SK-N-SH treated with all-trans-retinoic acid at 6 μM for 48 hours (cell line): ENCODE measurements at regions not wholly inside any gene's neighbourhood (a gene's known extent, or its start where the extent isn't known, plus 50 kb on each side); places are given as distances from the start of the nearest gene placed in this dataset.

Experiments
- ATAC-seq: fragments of 200-7000 bp; cut with Tn5 transposase; 3 replicates; pipeline ENCODE4 v1.9.1; 2020; ENCODE audit warnings: mild to moderate bottlenecking, moderate library complexity
- BACH2 ChIP-seq: fragments of 250-450 bp; sonication (Bioruptor Pico); IDR thresholded peaks from 2 replicates; pipeline ENCODE4 v1.9.0; 2021; ENCODE audit warnings: mild to moderate bottlenecking, borderline replicate concordance
- ESRRG ChIP-seq: fragments of 250-450 bp; sonication (Bioruptor Pico); IDR thresholded peaks from 2 replicates; pipeline ENCODE4 v1.6.1; 2021; ENCODE audit warnings: mild to moderate bottlenecking
- GLIS3 ChIP-seq: fragments of 250-450 bp; sonication (Bioruptor Pico); IDR thresholded peaks from 2 replicates; pipeline ENCODE4 v1.5.0; 2020; ENCODE audit warnings: mild to moderate bottlenecking, moderate library complexity
- ISL1 ChIP-seq: fragments of 250-450 bp; sonication (Bioruptor Pico); IDR thresholded peaks from 2 replicates; pipeline ENCODE4 v2.1.2; 2022; ENCODE audit warnings: mild to moderate bottlenecking, moderate library complexity
- OSR1 ChIP-seq: fragments of 250-450 bp; sonication (Bioruptor Pico); IDR thresholded peaks from 2 replicates; pipeline ENCODE4 v1.8.0; 2022; ENCODE audit warnings: moderate library complexity, mild to moderate bottlenecking, inconsistent platforms
- PPARA ChIP-seq: fragments of 250-450 bp; sonication (Bioruptor Pico); IDR thresholded peaks from 2 replicates; pipeline ENCODE4 v1.5.0; 2020; ENCODE audit warnings: mild to moderate bottlenecking, borderline replicate concordance
- RARB ChIP-seq: fragments of 250-450 bp; sonication (Bioruptor Pico); IDR thresholded peaks from 2 replicates; pipeline ENCODE4 v1.8.0; 2021; ENCODE audit warnings: mild to moderate bottlenecking, moderate library complexity
- SNAI2 ChIP-seq: fragments of 250-450 bp; sonication (Bioruptor Pico); IDR thresholded peaks from 2 replicates; pipeline ENCODE4 v1.5.0; 2020; ENCODE audit warnings: mild to moderate bottlenecking, moderate library complexity
- TCF4 ChIP-seq: fragments of 250-450 bp; sonication (Bioruptor Pico); IDR thresholded peaks from 2 replicates; pipeline ENCODE4 v1.8.0; 2021; ENCODE audit warnings: mild to moderate bottlenecking, moderate library complexity, borderline replicate concordance
- TOX ChIP-seq: fragments of 250-450 bp; sonication (Bioruptor Pico); IDR thresholded peaks from 2 replicates; pipeline ENCODE4 v1.8.0; 2021; ENCODE audit warnings: mild to moderate bottlenecking, moderate library complexity, borderline replicate concordance
- TSHZ2 ChIP-seq: fragments of 250-450 bp; sonication (Bioruptor Pico); IDR thresholded peaks from 2 replicates; pipeline ENCODE4 v1.5.0; 2020; ENCODE audit warnings: mild to moderate bottlenecking, moderate library complexity
- ZC3H10 ChIP-seq: fragments of 250-450 bp; sonication (Bioruptor Pico); IDR thresholded peaks from 2 replicates; pipeline ENCODE4 v1.5.1; 2021; ENCODE audit warnings: mild to moderate bottlenecking, moderate library complexity
- ZFP3 ChIP-seq: fragments of 250-450 bp; sonication (Bioruptor Pico); IDR thresholded peaks from 2 replicates; pipeline ENCODE4 v1.5.0; 2020; ENCODE audit warnings: mild to moderate bottlenecking, moderate library complexity
- ZFP30 ChIP-seq: fragments of 450-650 bp; formaldehyde crosslinking; IDR thresholded peaks from 2 replicates; pipeline ENCODE4 v1.5.0; 2022; ENCODE audit warnings: mild to moderate bottlenecking, moderate library complexity
- ZNF565 ChIP-seq: fragments of 450-650 bp; formaldehyde crosslinking; conservative IDR thresholded peaks from 2 replicates; pipeline ENCODE4 v1.5.0; 2020; ENCODE audit warnings: low read depth, mild to moderate bottlenecking, moderate library complexity
- ZNF70 ChIP-seq: fragments of 450-650 bp; formaldehyde crosslinking; IDR thresholded peaks from 2 replicates; pipeline ENCODE4 v1.5.0; 2020; ENCODE audit warnings: mild to moderate bottlenecking, moderate library complexity
- ZNF8 ChIP-seq: fragments of 450-650 bp; formaldehyde crosslinking; IDR thresholded peaks from 2 replicates; pipeline ENCODE4 v1.5.0; 2020; ENCODE audit warnings: mild to moderate bottlenecking, moderate library complexity
- TF ChIP-seq, protein P1 (sequence below): fragments of 250-450 bp; sonication (Bioruptor Pico); IDR thresholded peaks from 2 replicates; pipeline ENCODE4 v1.5.1; 2021; ENCODE audit warnings: mild to moderate bottlenecking, moderate library complexity
- TF ChIP-seq, protein P2 (sequence below): fragments of 250-450 bp; sonication (Bioruptor Pico); IDR thresholded peaks from 2 replicates; pipeline ENCODE4 v1.8.0; 2020; ENCODE audit warnings: mild to moderate bottlenecking, moderate library complexity, borderline replicate concordance
- TF ChIP-seq, protein P3 (sequence below): fragments of 250-450 bp; sonication (Bioruptor Pico); IDR thresholded peaks from 2 replicates; pipeline ENCODE4 v1.8.0; 2021; ENCODE audit warnings: low read depth, mild to moderate bottlenecking, moderate library complexity, borderline replicate concordance

GRCh38 chr3:64932666-64933342, 245.0 kb upstream of the ADAMTS9 start:
- ATAC-seq = no peak
- TF ChIP-seq PPARA (CRISPR knock-in tag) = no peak
- no peak for TF ChIP-seq BACH2 (CRISPR knock-in tag)
- TF ChIP-seq, protein P1, sequence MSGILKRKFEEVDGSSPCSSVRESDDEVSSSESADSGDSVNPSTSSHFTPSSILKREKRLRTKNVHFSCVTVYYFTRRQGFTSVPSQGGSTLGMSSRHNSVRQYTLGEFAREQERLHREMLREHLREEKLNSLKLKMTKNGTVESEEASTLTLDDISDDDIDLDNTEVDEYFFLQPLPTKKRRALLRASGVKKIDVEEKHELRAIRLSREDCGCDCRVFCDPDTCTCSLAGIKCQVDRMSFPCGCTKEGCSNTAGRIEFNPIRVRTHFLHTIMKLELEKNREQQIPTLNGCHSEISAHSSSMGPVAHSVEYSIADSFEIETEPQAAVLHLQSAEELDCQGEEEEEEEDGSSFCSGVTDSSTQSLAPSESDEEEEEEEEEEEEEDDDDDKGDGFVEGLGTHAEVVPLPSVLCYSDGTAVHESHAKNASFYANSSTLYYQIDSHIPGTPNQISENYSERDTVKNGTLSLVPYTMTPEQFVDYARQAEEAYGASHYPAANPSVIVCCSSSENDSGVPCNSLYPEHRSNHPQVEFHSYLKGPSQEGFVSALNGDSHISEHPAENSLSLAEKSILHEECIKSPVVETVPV (CRISPR knock-in tag) = no peak
- TF ChIP-seq ISL1 = no peak
- no peak for TF ChIP-seq TCF4
- no peak for TF ChIP-seq TSHZ2 (CRISPR knock-in tag)
- no peak for TF ChIP-seq ZFP30 (CRISPR knock-in tag)
- TF ChIP-seq ZFP3 (CRISPR knock-in tag) = no peak
- TF ChIP-seq, protein P2, sequence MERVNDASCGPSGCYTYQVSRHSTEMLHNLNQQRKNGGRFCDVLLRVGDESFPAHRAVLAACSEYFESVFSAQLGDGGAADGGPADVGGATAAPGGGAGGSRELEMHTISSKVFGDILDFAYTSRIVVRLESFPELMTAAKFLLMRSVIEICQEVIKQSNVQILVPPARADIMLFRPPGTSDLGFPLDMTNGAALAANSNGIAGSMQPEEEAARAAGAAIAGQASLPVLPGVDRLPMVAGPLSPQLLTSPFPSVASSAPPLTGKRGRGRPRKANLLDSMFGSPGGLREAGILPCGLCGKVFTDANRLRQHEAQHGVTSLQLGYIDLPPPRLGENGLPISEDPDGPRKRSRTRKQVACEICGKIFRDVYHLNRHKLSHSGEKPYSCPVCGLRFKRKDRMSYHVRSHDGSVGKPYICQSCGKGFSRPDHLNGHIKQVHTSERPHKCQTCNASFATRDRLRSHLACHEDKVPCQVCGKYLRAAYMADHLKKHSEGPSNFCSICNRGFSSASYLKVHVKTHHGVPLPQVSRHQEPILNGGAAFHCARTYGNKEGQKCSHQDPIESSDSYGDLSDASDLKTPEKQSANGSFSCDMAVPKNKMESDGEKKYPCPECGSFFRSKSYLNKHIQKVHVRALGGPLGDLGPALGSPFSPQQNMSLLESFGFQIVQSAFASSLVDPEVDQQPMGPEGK (CRISPR knock-in tag) = no peak
- no peak for TF ChIP-seq GLIS3
- TF ChIP-seq TOX (CRISPR knock-in tag) = no peak
- TF ChIP-seq, protein P3, sequence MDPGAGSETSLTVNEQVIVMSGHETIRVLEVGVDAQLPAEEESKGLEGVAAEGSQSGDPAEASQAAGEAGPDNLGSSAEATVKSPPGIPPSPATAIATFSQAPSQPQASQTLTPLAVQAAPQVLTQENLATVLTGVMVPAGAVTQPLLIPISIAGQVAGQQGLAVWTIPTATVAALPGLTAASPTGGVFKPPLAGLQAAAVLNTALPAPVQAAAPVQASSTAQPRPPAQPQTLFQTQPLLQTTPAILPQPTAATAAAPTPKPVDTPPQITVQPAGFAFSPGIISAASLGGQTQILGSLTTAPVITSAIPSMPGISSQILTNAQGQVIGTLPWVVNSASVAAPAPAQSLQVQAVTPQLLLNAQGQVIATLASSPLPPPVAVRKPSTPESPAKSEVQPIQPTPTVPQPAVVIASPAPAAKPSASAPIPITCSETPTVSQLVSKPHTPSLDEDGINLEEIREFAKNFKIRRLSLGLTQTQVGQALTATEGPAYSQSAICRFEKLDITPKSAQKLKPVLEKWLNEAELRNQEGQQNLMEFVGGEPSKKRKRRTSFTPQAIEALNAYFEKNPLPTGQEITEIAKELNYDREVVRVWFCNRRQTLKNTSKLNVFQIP (CRISPR knock-in tag) = no peak
- no peak for TF ChIP-seq ZNF8 (CRISPR knock-in tag)
- TF ChIP-seq OSR1 (CRISPR knock-in tag) = no peak
- no peak for TF ChIP-seq ZNF70 (CRISPR knock-in tag)
- TF ChIP-seq RARB (CRISPR knock-in tag) = no peak
- TF ChIP-seq ESRRG (CRISPR knock-in tag) = no peak
- TF ChIP-seq ZNF565 (CRISPR knock-in tag) = no peak
- TF ChIP-seq SNAI2 (CRISPR knock-in tag) = no peak

DNA sequence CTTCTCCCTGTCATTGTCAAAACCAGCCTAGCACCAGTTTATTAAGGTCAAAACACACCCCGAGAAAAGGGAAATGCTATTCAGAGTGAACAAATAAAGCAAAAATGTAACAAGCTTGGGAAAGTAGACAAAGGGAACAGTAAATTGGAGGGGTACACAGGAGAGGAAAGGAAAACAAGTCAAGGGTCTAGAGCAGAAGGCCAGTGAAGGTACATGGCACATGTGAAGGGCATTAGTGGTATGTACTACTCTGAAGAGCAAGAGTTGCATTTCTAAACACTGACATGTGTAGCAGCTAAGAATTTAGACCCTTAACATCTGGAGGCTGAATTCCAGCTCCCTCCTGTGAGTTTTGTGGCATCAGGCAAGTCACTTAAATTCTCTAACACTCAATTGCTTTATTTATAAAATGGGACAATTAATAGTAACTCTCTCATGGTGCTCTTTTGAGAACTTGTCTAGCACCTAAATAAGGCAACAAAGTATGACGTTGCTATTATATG, 244.3 kb upstream of the ADAMTS9 start:
- ATAC-seq = no peak
- TF ChIP-seq, protein P2 (CRISPR knock-in tag) = no peak
- no peak for TF ChIP-seq BACH2 (CRISPR knock-in tag)
- TF ChIP-seq TCF4 = no peak
- no peak for TF ChIP-seq SNAI2 (CRISPR knock-in tag)
- TF ChIP-seq ESRRG (CRISPR knock-in tag) = no peak
- TF ChIP-seq, protein P1 (CRISPR knock-in tag) = no peak
- TF ChIP-seq, protein P3 (CRISPR knock-in tag) = no peak
- TF ChIP-seq OSR1 (CRISPR knock-in tag) = no peak
- TF ChIP-seq PPARA (CRISPR knock-in tag) = no peak
- TF ChIP-seq TOX (CRISPR knock-in tag) = no peak
- no peak for TF ChIP-seq ZC3H10
